ENCODE measurements at regions not wholly inside any gene's neighbourhood (a gene's known extent, or its start where the extent isn't known, plus 50 kb on each side); places are given as distances from the start of the nearest gene placed in this dataset.

- no peak for DNase-seq (ENCODE audit: low read depth)
Observed at GRCh38 chr4:117429506-117429905, 344.1 kb upstream of the TRAM1L1 start.

- DNase-seq (ENCODE audit: low read depth) = no peak
Observed at GRCh38 chr4:117434424-117434823, 349.0 kb upstream of the TRAM1L1 start.

GRCh38 chr4:117447925-117448324, 362.5 kb upstream of the TRAM1L1 start:
- no peak for DNase-seq (ENCODE audit: low read depth)

- no peak for DNase-seq (ENCODE audit: low read depth)
Observed at GRCh38 chr4:117455088-117455487, 369.7 kb upstream of the TRAM1L1 start.

- no peak for DNase-seq (ENCODE audit: low read depth)
Observed at GRCh38 chr4:117466388-117466787, 381.0 kb upstream of the TRAM1L1 start.

GRCh38 chr4:117467404-117467803, 382.0 kb upstream of the TRAM1L1 start:
- no peak for DNase-seq (ENCODE audit: low read depth)

GRCh38 chr4:117474987-117475386, 389.6 kb upstream of the TRAM1L1 start:
- DNase-seq (ENCODE audit: low read depth) = no peak

GRCh38 chr4:117477925-117478324, 392.5 kb upstream of the TRAM1L1 start:
- no peak for DNase-seq (ENCODE audit: low read depth)

- no peak for DNase-seq (ENCODE audit: low read depth)
Observed at GRCh38 chr4:117478702-117479101, 393.3 kb upstream of the TRAM1L1 start.

GRCh38 chr4:117479673-117480072, 394.3 kb upstream of the TRAM1L1 start:
- no peak for DNase-seq (ENCODE audit: low read depth)

- no peak for DNase-seq (ENCODE audit: low read depth)
Observed at GRCh38 chr4:117481742-117482141, 396.4 kb upstream of the TRAM1L1 start.

GRCh38 chr4:117488692-117489091, 403.3 kb upstream of the TRAM1L1 start:
- DNase-seq (ENCODE audit: low read depth) = no peak

GRCh38 chr4:117489107-117489506, 403.7 kb upstream of the TRAM1L1 start:
- DNase-seq (ENCODE audit: low read depth) = no peak

- no peak for DNase-seq (ENCODE audit: low read depth)
Observed at GRCh38 chr4:117491516-117491915, 406.1 kb upstream of the TRAM1L1 start.

GRCh38 chr4:117495802-117496201, 410.4 kb upstream of the TRAM1L1 start:
- no peak for DNase-seq (ENCODE audit: low read depth)

- no peak for DNase-seq (ENCODE audit: low read depth)
Observed at GRCh38 chr4:117512414-117512813, 427.0 kb upstream of the TRAM1L1 start.

GRCh38 chr4:117514391-117515175, 429.2 kb upstream of the TRAM1L1 start:
- DNase-seq (ENCODE audit: low read depth) = no peak

GRCh38 chr4:117515921-117516320, 430.5 kb upstream of the TRAM1L1 start:
- no peak for DNase-seq (ENCODE audit: low read depth)

GRCh38 chr4:117527601-117528000, 442.2 kb upstream of the TRAM1L1 start:
- DNase-seq (ENCODE audit: low read depth) = no peak

GRCh38 chr4:117529401-117529800, 444.0 kb upstream of the TRAM1L1 start:
- DNase-seq (ENCODE audit: low read depth) = no peak

GRCh38 chr4:117533501-117533900, 448.1 kb upstream of the TRAM1L1 start:
- DNase-seq (ENCODE audit: low read depth) = no peak

- DNase-seq (ENCODE audit: low read depth) = no peak
Observed at GRCh38 chr4:117545039-117545438, 459.7 kb upstream of the TRAM1L1 start.

- no peak for DNase-seq (ENCODE audit: low read depth)
Observed at GRCh38 chr4:117549524-117549923, 464.1 kb upstream of the TRAM1L1 start.

- DNase-seq (ENCODE audit: low read depth) = no peak
Observed at GRCh38 chr4:117550085-117550484, 464.7 kb upstream of the TRAM1L1 start.
